ENCODE measurements at regions not wholly inside any gene's neighbourhood (a gene's known extent, or its start where the extent isn't known, plus 50 kb on each side); places are given as distances from the start of the nearest gene placed in this dataset.

- TF ChIP-seq CTCF (IDR thresholded peaks at IDR 0.05; ENCODE audit: borderline replicate concordance, insufficient read depth, low read depth, low read length), result no peak
- H3K4me3 ChIP-seq (ENCODE audit: low read depth, low read length), result no peak overlapping the region
Measured at GRCh38 chr2:234438305-234438977, 58.4 kb downstream of the ARL4C start.

- TF ChIP-seq CTCF (IDR thresholded peaks at IDR 0.05; ENCODE audit: borderline replicate concordance, insufficient read depth, low read depth, low read length), result no peak
- no peak overlapping the region for H3K4me3 ChIP-seq (ENCODE audit: low read depth, low read length)
Measured at GRCh38 chr2:234437642-234438304, 59.1 kb downstream of the ARL4C start.

GRCh38 chr2:234436482-234436837, 60.4 kb downstream of the ARL4C start:
- no peak for TF ChIP-seq CTCF (IDR thresholded peaks at IDR 0.05; ENCODE audit: borderline replicate concordance, insufficient read depth, low read depth, low read length)
- H3K4me3 ChIP-seq (ENCODE audit: low read depth, low read length), result no peak overlapping the region

GRCh38 chr2:234435836-234436481, 60.9 kb downstream of the ARL4C start:
- H3K4me3 ChIP-seq (ENCODE audit: low read depth, low read length), result no peak overlapping the region
- TF ChIP-seq CTCF (IDR thresholded peaks at IDR 0.05; ENCODE audit: borderline replicate concordance, insufficient read depth, low read depth, low read length), result no peak

- H3K4me3 ChIP-seq (ENCODE audit: low read depth, low read length), result no peak overlapping the region
- TF ChIP-seq CTCF (IDR thresholded peaks at IDR 0.05; ENCODE audit: borderline replicate concordance, insufficient read depth, low read depth, low read length), result no peak
Measured at GRCh38 chr2:234433201-234433600, 63.7 kb downstream of the ARL4C start.

- no peak for TF ChIP-seq CTCF (IDR thresholded peaks at IDR 0.05; ENCODE audit: borderline replicate concordance, insufficient read depth, low read depth, low read length)
- no peak overlapping the region for H3K4me3 ChIP-seq (ENCODE audit: low read depth, low read length)
Measured at GRCh38 chr2:234430871-234431270, 66.0 kb downstream of the ARL4C start.

- TF ChIP-seq CTCF (IDR thresholded peaks at IDR 0.05; ENCODE audit: borderline replicate concordance, insufficient read depth, low read depth, low read length), result no peak
Measured at GRCh38 chr2:234429265-234429664, 67.6 kb downstream of the ARL4C start.

More at GRCh38 chr2:234429265-234429664, 67.6 kb downstream of the ARL4C start:
- no peak overlapping the region for H3K4me3 ChIP-seq (ENCODE audit: low read depth, low read length)

Measured in GM12875 (cell line).